HG02885 (cell line): ENCODE measurements at regions not wholly inside any gene's neighbourhood (a gene's known extent, or its start where the extent isn't known, plus 50 kb on each side); places are given as distances from the start of the nearest gene placed in this dataset.

ENCODE experiments used
- ATAC-seq: cut with Tn5 transposase; IDR thresholded peaks from one replicate; pipeline ENCODE4 v1.9.1; 2021; ENCODE audit warnings: mild to moderate bottlenecking; ENCODE audit not compliant: unreplicated experiment, poor library complexity

DNA sequence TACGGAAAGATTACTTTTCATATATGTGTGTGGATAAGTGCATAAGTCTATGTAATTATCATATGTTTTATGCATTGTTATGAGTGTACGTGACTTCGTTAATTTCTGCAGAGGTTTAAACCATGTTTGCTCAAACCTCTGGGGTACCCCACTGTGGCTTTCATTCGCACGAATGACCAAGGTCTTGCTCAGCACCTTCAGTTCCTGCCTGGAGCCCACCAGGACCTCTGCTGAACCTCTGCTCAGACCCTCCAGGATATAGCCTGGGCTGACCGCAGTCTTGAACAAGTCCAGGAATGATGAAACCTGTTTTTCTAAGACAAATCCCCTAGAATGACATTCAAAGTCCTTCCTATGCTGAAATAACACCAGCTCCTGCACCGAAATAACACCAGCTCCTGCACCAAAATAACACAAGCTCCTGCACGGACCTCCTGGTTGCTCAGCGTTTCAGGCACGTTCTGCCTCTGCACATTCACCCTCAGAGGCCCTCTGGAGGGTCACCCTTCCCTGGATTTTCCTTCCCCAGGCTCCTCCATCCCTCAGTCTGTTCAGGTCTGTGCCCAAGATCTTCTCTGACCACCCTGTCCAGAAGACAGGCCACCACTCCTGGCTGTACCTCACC, 99.7 kb upstream of the BOD1 start:
- ATAC-seq, result no peak

DNA sequence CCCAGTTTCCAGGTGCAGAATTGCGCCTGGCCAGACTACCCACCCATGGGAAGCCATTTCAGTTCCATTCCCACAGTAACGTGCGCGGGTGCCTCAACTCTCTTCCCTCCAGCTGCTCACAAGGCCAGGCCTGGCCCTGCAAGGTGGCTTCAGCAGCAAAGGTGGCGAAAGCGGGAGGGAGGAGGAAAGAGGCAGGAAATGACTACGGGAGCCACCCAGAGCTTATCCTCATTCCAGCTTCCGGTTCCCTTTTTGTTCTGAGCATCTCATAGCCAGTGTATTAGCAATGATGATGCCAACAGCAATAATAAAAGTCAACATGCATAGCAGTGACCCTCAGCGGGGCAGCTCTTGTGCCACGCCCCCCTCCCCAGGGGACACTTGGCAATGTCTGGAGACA, 101.5 kb upstream of the BOD1 start:
- no peak for ATAC-seq

DNA sequence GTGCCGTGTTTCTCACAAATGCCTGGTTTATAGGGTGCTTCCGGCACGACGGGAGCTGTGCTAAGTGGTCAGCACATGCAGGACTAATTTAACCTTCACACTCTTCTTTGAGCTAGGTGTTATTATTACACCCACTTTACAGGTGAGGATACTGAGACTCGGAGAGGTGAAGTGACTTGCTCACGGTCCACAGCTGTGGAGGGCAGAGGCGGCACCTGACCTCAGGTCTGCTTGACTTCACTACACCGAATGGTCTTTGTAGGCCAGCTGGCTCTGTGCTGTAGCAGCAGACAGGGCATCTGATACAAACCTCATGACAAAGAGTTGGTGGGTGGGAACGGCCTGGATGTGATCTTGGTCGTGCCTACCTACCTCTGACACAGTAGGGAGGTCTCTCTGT, 102.0 kb upstream of the BOD1 start:
- no peak for ATAC-seq

DNA sequence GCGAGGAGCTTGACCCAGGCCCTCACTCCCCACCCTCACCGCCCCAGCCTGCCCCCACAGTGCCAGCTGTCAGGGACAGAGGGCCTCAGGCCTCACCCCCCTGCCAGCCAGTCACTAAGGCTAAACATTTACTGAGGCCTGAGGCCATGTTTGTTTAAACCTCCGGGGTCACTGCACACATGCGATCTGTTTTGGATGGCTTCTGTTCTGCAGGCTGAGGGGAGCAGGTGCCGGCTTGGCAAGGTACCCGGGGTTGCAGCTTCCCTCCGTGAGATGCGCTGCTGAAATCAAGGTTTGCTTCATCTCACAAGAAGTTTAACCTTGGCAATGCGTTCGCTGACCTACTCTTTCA, 103.3 kb upstream of the BOD1 start:
- no peak for ATAC-seq

DNA sequence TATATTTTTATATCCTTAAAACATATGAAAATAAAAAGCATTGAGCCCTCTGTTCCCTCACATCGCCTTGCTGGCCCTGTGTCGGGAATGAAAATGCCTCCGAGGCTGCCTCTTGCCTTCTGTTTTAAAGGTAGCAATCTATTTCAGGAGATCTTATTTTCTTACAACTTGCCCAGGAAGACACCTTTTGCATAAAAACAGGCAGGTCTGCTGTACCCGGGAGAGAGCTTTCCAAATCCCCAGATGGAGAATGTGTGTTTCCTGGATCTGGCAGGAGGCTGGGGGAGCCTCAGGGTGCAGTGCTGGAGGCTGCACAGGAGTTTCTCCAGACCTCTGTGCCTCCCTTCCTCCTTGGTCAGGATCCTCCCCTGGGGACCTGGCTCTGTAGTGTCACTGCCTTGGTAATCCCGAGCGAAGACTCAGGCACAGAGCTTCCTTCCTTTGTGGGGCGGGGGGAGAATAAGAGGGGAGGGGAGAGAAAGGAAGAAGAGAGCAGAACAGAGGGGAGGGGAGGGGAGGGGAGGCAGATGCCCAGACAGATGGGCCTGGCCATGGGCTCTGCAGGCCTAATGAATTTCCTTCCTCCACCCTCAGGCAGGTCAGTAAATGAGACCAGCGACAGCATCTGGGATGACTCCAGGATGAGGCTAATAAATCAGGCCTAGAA, 104.0 kb upstream of the BOD1 start:
- no peak for ATAC-seq

DNA sequence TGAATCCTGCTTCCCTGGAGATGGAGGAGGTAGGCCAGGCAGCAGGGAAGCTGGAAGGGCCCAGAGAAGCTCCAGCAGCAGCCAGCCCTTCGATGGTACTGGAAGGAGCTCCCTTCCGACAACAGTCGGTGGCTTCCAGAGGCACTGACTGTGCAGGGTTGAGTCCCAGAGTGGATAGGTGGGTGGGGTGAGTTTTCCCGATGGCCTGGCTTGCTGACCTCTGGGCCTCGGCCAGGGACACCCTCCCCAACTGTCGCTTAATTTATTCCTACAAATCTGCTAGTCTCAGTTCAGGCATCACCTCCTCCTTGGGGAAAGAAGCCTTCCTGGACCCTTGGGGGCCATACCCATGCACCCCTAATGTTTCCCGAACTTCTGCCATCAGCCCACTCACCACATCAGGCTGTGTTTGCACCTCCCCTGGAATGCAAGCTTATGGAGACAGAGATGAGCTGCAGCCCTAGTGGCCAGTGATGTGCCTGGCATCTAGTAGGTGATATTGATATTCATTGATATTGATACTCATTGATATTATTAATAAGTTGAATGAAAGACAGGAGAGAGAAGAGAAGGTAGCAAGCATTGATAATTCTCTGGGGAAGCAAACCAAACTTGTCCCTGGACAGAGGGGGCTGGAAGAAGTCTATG, 104.6 kb upstream of the BOD1 start:
- ATAC-seq, result no peak

DNA sequence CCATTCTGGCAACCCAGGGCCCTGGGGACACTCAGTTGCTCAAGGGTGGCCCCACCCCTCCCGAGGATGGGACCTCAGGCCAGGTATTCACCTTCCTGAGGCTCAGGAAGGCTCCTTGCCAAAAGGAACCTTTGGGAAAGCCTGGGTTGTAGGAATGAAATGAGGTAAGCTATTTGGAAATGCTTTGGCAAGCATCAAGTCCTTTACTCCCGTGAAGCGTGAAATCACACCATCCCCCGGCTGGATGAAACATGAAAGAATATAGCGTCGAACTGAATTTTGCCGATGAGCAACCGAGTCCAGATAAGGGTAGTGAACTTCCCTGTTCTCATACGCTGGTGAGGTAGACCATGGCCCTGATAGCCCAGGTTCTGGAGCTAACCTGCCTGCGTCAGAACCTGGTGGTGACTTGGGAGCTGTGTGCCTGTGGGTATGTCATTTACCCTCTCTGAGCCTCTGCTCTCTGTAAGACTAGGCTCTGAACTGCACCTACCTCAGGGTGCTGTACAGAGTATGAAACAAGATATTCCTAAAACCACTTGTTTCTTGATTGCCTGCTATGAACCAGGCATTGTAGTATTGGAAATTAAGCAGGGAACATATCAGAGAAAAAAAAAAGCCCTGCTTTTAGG, 105.3 kb upstream of the BOD1 start:
- ATAC-seq, result no peak

DNA sequence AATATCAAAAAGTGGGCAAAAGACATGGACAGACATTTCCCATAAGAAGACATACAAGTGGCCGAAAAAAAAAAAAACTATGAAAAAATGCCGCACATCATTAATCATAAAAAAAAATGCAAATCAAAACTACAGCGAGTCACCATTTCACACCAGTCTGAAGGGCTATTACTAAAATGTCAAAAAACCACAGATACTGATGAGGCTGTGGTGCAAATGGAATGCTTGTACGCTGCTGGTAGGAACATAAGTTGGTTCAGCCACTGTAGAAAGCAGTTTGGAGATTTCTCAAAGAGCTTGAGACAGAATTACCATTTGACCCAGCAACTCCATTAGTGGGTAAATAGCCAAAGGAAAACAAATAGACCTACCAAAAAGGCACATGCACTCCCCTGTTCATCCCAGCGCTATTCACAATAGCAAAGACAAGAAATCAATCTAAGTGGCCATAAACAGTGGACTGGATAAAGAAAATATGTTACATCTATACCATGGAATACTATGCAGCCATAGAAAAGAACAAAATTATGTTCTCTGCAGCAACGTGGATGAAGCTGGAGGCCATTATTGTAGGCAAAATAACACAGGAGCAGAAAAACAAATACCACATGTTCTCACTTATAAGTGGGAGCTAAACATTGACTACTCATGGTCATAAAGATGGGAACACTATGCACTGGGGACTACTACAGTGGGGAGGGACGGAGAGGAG, 110.6 kb upstream of the BOD1 start:
- ATAC-seq, result no peak

DNA sequence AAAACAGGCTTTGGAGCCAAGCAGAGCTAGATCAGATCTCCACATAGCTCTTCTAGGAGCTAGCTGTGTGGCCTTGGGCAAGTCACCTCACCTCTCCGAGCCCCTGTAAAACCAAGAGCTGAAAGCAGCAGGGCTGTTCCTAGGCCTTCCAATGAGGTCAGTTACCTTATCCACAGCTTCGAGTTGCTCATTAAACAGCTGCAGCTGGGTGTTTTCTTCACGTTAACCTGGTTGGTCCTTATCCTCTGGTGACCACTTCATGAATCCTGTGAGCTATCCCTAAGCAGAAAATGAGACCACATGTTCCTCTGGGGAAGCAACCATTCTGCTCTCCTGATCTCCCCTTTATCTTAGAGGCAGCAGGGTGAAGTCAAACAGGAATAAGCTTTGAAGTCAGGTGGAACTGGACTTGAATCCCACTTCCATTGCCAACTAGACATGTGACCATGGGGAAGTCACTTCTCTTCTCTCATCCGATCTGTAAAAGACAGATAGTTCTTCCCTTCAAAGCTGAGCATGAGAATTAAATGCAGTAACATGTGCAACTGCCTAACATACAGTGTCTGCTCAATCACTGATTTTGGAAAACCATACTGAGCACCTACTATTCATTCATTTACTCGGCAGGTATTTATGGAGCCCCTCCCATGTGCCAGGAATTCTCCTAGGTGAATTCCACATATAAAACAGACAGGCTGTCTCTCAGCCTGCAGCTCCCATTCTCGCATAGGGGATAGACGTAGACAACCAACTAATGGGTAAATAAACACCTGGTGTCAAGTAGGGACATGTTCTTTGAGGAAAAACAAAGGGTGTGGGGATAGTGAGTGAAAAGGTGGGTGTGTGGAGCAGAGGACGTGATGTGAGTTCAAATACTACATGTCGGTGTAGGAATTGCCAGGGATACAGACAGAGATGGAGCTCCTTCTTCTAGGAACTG, 111.7 kb upstream of the BOD1 start:
- ATAC-seq, result no peak

DNA sequence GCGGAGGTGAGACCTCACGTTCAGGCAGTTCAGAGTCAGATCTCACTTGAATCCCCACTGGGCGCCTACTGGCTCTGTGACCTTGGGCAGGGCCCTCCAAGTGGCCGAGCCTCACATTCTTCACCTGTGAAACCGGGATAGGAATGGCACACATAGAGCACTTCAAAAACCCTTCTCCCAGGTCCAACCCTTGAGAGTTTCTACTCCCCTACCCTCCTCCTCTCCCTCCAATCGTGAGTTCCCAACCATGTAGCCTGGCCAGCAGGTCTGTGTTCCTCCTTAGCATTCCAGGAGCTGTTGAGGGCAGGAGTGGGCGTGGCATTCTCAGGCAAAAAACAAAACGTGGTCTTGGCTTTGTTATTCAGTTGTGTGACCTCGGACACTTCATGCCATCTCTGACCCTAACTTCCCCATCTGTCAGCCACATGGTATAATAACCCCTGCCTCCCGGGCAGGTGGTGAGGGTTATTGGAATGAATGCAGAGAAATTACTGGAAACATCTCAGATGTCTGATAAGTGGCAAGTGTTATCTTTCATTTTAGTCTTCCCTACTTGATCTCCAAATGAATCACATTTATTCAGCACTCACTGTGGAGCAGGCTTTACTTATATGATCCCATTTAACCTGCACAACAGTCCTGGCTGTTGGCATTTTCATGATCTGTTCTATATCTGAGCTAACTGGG, 112.8 kb upstream of the BOD1 start:
- ATAC-seq, result no peak

DNA sequence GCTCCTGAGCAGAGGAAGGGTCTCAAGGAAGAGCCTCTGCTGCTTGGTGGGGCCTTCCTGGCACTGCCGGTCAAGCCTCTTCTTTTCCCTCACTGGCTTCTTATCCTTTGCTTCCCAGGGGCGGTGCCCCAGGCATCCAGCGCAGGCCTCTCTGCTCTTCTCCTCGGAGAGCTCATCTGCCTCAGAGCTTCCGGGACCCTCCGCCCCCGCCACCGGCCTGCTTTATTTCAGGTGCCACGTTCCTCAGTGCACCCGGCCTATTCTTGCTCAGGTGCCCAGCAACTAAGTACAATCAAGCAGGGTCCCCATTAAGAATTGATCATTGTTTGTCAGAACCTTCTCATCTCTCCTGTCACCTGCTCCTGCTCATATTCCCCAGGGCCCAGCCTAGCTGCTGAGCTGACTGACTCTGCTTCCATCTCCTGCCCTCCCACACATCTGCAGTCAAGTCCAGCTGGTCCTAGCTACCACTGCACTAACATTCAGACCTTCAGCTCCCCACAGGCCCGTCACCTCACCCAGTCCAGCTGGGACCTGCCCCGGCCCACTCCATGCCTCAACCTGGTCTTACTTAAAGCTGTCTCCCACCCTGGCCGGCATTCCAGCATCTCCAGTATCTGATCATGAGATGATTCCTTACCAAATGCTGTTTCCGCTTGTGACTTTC, 114.3 kb upstream of the BOD1 start:
- no peak for ATAC-seq

DNA sequence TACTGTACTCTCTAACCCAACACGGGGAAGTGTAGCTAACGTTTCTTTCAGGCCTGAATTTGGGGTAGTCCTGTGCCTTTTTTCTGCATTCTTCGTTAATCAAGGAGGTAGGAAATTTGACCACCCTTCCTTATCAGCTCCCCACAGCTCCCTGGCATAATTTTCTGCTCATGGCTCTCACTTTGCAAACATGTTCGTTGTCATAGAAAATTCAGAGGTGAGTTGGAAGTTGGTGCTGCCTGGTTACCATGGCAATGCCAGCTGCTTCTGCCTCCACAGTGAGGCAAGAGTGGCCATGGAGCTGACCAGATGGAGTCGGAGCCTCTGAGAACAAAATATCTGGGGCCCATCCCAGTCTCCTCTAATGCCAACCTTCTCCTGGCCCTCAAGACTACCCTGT, 116.6 kb upstream of the BOD1 start:
- no peak for ATAC-seq

DNA sequence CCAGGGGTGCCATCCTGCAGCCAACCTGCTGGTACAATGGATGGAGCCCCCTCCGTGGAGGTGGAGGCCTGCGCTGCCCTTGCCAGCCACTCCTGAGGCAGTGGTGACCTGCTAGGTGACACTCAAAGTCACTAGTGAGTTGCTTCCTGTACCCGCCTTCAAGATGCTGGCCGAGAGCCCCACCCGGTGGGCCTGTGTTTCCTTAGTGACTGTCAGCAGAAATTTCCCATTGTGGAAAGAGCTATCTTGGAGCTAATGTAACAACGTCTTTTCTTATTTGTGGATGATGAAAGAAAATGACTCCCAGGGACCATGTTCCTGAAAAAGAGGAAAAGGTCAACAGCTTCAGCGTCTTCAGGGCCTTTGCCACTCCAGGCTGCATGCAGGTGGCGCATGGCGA, 117.0 kb upstream of the BOD1 start:
- ATAC-seq, result no peak

DNA sequence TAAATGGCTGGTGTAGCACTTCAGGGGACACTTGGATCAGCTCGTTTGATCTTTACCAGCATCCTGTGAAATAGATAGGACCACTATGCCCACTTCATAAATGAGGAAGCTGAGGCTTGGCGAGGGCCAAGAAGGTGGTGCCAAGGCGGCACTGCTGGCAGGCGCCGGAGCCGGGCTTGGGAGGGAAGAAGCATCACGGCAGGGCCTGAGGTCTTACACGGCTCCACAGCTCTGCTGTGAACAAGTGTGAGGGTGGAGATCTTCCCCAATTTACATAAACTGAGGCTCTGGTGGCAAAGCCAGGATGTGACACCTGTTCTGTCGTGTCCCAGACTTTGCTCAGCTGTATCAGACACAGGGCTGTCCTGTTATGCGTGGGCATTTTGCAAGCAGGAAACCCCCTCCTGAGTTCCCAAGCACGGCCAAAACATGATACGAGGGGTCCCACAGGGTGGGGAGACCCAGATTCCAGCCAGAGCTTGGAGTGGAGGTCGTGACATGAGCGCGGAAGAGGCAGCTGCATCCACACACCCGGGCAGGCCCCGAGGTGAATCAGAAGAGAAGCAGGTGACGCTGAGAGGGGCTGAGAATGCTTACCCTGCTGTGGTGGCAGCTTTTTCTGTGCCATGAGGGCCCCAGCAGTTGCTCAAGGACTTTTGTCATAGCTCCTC, 117.5 kb upstream of the BOD1 start:
- ATAC-seq, result peak; percentile 61

DNA sequence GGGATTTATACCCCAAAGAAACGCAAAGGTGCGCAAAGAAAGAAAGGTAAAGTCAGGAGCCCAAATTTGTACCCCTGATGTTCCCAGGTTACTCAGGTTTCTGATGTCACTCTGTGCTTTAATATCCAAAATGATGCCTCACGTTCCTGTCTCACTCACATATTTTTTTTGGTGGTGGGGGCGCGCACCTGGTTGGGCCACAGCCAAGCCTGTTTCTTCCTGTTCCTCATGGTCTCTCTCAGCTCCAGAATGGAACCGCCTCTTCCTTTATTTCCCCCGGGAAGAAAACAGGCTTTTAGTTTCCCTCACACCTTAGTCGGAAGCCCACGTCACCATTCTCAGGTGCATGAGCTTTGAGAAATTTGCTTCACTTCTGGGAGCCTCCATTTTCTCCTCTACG, 118.3 kb upstream of the BOD1 start:
- no peak for ATAC-seq

DNA sequence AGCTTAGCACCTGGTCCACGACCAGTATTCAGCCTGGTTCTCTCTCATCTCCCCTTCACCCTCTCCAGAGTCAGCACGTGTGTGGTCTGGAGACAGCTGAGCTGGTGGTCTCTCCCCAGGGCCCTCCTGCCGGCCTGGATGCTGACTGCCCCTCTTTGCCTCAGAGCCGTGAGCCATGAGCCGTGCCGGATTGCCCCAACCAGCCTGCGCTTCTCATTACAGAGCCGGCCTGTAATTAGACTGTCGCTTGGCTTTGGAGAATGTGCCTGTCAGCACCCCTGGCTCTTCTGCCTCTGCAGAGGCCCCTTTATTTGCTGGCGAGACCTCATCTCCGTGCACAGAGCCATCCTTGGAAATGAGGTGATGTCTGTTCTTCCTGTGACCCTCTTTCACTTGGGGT, 118.7 kb upstream of the BOD1 start:
- no peak for ATAC-seq

DNA sequence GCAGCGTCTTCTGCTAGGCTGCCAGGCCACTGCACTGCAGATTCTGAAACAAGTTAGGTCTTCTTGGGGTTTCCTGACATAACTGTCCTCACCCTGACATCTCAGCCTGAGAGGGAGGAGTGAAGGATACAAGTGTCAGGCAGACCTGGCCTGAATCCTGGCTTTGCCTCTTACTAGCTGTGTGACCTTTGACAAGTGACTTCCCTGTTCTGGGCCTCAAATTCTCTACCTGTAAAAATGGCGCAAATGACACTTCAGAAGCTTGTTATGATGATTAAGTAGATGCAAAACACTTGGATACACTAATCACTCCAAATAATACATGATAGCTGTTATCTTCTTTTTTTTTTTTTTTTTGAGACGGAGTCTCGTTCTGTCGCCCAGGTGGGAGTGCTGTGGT, 119.2 kb upstream of the BOD1 start:
- no peak for ATAC-seq

DNA sequence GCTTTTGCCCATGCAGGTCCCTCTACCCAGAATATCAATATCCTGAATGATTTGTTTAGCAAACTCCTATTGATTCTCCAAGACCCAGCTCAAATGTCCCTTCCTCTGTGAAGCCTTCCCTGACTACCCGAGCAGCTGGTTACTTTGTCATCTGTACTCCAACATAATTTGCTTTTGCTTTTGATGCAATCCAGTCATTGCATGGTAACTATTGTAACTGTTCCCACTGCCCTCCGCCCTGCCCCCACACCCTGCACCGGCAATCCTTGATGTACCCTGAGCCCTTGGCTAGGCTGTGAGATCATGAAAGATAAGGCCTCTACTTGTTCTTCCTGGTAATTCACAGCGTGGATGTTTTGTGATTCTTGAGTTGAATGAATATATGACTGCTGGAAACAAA, 119.9 kb upstream of the BOD1 start:
- no peak for ATAC-seq
